Thymus (tissue), 11 donors: ENCODE measurements at regions not wholly inside any gene's neighbourhood (a gene's known extent, or its start where the extent isn't known, plus 50 kb on each side); places are given as distances from the start of the nearest gene placed in this dataset.

Source experiments
- DNase-seq, 9 donors: peaks; one replicate each; pipeline ENCODE4 v3.0.0-alpha.2; 2013; ENCODE audit warnings: low spot score in 9 of 9, low read depth in 6 of 9, missing footprints in 1 of 9
- H3K27ac ChIP-seq, 2 donors: one replicate each; pipeline ENCODE4 v1.5.1; 2013; ENCODE audit warnings: control low read depth in 1 of 2, low read depth in 1 of 2, low read length in 1 of 2, mild to moderate bottlenecking in 1 of 2, moderate library complexity in 1 of 2
- H3K27me3 ChIP-seq, 2 donors: one replicate each; pipeline ENCODE4 v1.5.1; 2013; ENCODE audit warnings: low read length in 1 of 2; ENCODE audit not compliant: control insufficient read depth in 2 of 2, insufficient read depth in 1 of 2
- H3K36me3 ChIP-seq, 2 donors: one replicate each; pipeline ENCODE4 v1.5.1; 2013; ENCODE audit warnings: low read length in 1 of 2, mild to moderate bottlenecking in 1 of 2, moderate library complexity in 1 of 2; ENCODE audit not compliant: control insufficient read depth in 2 of 2, insufficient read depth in 2 of 2
- H3K4me1 ChIP-seq, 2 donors: one replicate each; pipeline ENCODE4 v1.5.1; 2013; ENCODE audit warnings: low read length in 2 of 2; ENCODE audit not compliant: control insufficient read depth in 2 of 2, insufficient read depth in 2 of 2
- H3K4me3 ChIP-seq, 2 donors: one replicate each; pipeline ENCODE4 v1.5.1; 2013; ENCODE audit warnings: low read length in 2 of 2, control low read depth in 1 of 2, mild to moderate bottlenecking in 1 of 2
- H3K9me3 ChIP-seq, 2 donors: one replicate each; pipeline ENCODE4 v1.5.1; 2013; ENCODE audit warnings: low read length in 1 of 2, mild to moderate bottlenecking in 1 of 2; ENCODE audit not compliant: control insufficient read depth in 2 of 2, insufficient read depth in 1 of 2
- WGBS: extraction: QIAGEN DNeasy Blood & Tissue Kit; methylation state at CpG from one replicate; pipeline ENCODE4 v1.1.7; 2013; 5-methylcytosine and 5-hydroxymethylcytosine counted together
- donor health status: healthy.

GRCh38 chr5:141758310-141758998, 76.4 kb upstream of the ARAP3 start:
- H3K9me3 ChIP-seq, result peaks cover 0 to 3% of the 10 kb centered on the region in 2 donors
- peaks cover 15 to 80% of the 10 kb centered on the region in 2 donors for H3K27me3 ChIP-seq
- DNase-seq, result peak in 1 of 9 donors; percentile 2
- 7% methylated on average over 22 of the region's 22 CpGs for WGBS
- no peak overlapping the region for H3K27ac ChIP-seq
- H3K36me3 ChIP-seq, result no peaks in the 10 kb centered on the region
- no peaks in the 10 kb centered on the region for H3K4me1 ChIP-seq
- H3K4me3 ChIP-seq, result no peak overlapping the region

- H3K9me3 ChIP-seq, result peaks cover 0 to 3% of the 10 kb centered on the region in 2 donors
- H3K36me3 ChIP-seq, result no peaks in the 10 kb centered on the region
- H3K4me3 ChIP-seq, result no peak overlapping the region
- DNase-seq, result no peak
- H3K27me3 ChIP-seq, result peaks cover 20 to 90% of the 10 kb centered on the region in 2 donors
- H3K27ac ChIP-seq, result no peak overlapping the region
- 54% methylated on average over 6 of the region's 6 CpGs for whole genome bisulfite sequencing
- H3K4me1 ChIP-seq, result no peaks in the 10 kb centered on the region
Observed at GRCh38 chr5:141757402-141757801, 75.4 kb upstream of the ARAP3 start.

- Histone ChIP-seq H3K4me3 (no peak overlapping the region), H3K9me3 (peaks cover 0 to 3% of the 10 kb centered on the region in 2 donors), H3K27ac (no peak overlapping the region), H3K4me1 (no peaks in the 10 kb centered on the region), H3K27me3 (peaks cover 25 to 85% of the 10 kb centered on the region in 2 donors), H3K36me3 (no peaks in the 10 kb centered on the region)
- WGBS, result 86% methylated on average over 3 of the region's 3 CpGs
- DNase-seq, result no peak
Observed at GRCh38 chr5:141756196-141756595, 74.2 kb upstream of the ARAP3 start.

GRCh38 chr5:141753971-141754713, 72.1 kb upstream of the ARAP3 start:
- WGBS, result 14% methylated on average over 11 of the region's 11 CpGs
- H3K4me3 ChIP-seq, result no peak overlapping the region
- peak in 7 of 9 donors; percentile 14 to 61 (median 29) for DNase-seq
- H3K9me3 ChIP-seq, result peaks cover 0 to 3% of the 10 kb centered on the region in 2 donors
- H3K27ac ChIP-seq, result no peak overlapping the region
- H3K36me3 ChIP-seq, result no peaks in the 10 kb centered on the region
- peaks cover 26 to 77% of the 10 kb centered on the region in 2 donors for H3K27me3 ChIP-seq
- H3K4me1 ChIP-seq, result no peaks in the 10 kb centered on the region

GRCh38 chr5:141753143-141753970, 71.3 kb upstream of the ARAP3 start:
- no peaks in the 10 kb centered on the region for H3K4me1 ChIP-seq
- no peaks in the 10 kb centered on the region for H3K36me3 ChIP-seq
- peaks cover 26 to 69% of the 10 kb centered on the region in 2 donors for H3K27me3 ChIP-seq
- no peak for DNase-seq
- no peak overlapping the region for H3K27ac ChIP-seq
- peaks cover 0 to 3% of the 10 kb centered on the region in 2 donors for H3K9me3 ChIP-seq
- H3K4me3 ChIP-seq, result no peak overlapping the region
- 17% methylated on average over 51 of the region's 51 CpGs for WGBS

GRCh38 chr5:141747152-141748141, 65.4 kb upstream of the ARAP3 start:
- no peaks in the 10 kb centered on the region for H3K36me3 ChIP-seq
- WGBS, result 44% methylated on average over 11 of the region's 11 CpGs
- peak in 3 of 9 donors; percentile 4 to 18 (median 17) for DNase-seq
- H3K9me3 ChIP-seq, result peaks cover 0 to 3% of the 10 kb centered on the region in 2 donors
- H3K4me1 ChIP-seq, result no peaks in the 10 kb centered on the region
- H3K27me3 ChIP-seq, result peaks cover 6 to 33% of the 10 kb centered on the region in 2 donors
- no peak overlapping the region for H3K27ac ChIP-seq
- no peak overlapping the region for H3K4me3 ChIP-seq

GRCh38 chr5:141746395-141746794, 64.4 kb upstream of the ARAP3 start:
- no peak for DNase-seq
- peaks cover 0 to 3% of the 10 kb centered on the region in 2 donors for H3K9me3 ChIP-seq
- H3K36me3 ChIP-seq, result no peaks in the 10 kb centered on the region
- H3K27ac ChIP-seq, result no peak overlapping the region
- WGBS, result 97% methylated on average over 2 of the region's 2 CpGs
- peaks cover 2 to 27% of the 10 kb centered on the region in 2 donors for H3K27me3 ChIP-seq
- H3K4me3 ChIP-seq, result no peak overlapping the region
- no peaks in the 10 kb centered on the region for H3K4me1 ChIP-seq

GRCh38 chr5:141745390-141745789, 63.4 kb upstream of the ARAP3 start:
- no peaks in the 10 kb centered on the region for H3K4me1 ChIP-seq
- H3K27me3 ChIP-seq, result peaks cover 0 to 21% of the 10 kb centered on the region in 2 donors
- no peaks in the 10 kb centered on the region for H3K36me3 ChIP-seq
- 93% methylated on average over 3 of the region's 3 CpGs for WGBS
- no peak for DNase-seq
- peaks cover 0 to 3% of the 10 kb centered on the region in 2 donors for H3K9me3 ChIP-seq
- no peak overlapping the region for H3K4me3 ChIP-seq
- no peak overlapping the region for H3K27ac ChIP-seq
